Uterus (tissue), 2 donors: ENCODE measurements at regions not wholly inside any gene's neighbourhood (a gene's known extent, or its start where the extent isn't known, plus 50 kb on each side); places are given as distances from the start of the nearest gene placed in this dataset.
A peak's percentile ranks its signal among the peaks of the same experiment; 100 is the strongest.

Experiments
- CTCF ChIP-seq, 4 experiments: fragments of 200-600 bp in 2 of 4; fragments of 450-650 bp in 2 of 4; sonication (generic) in 2 of 4; IDR thresholded peaks; one replicate each; pipeline ENCODE4 v1.5.1; 2016 to 2019; ENCODE audit warnings: antibody characterized with exemption in 4 of 4, mild to moderate bottlenecking in 2 of 4, moderate library complexity in 1 of 4
- POLR2A ChIP-seq, 2 donors: fragments of 450-650 bp; IDR thresholded peaks; one replicate each; pipeline ENCODE4 v1.6.1; 2016; ENCODE audit warnings: antibody characterized with exemption in 2 of 2, mild to moderate bottlenecking in 1 of 2, moderate library complexity in 1 of 2

- TF ChIP-seq CTCF (IDR thresholded peaks at IDR 0.05) (peak; percentile 23 to 34 (median 28)), POLR2A (IDR thresholded peaks at IDR 0.05) (no peak)
These were observed 292.8 kb downstream of the YTHDC2 start for GRCh38 chr5:113806250-113806649.
